ENCODE measurements at regions not wholly inside any gene's neighbourhood (a gene's known extent, or its start where the extent isn't known, plus 50 kb on each side); places are given as distances from the start of the nearest gene placed in this dataset.

DNA sequence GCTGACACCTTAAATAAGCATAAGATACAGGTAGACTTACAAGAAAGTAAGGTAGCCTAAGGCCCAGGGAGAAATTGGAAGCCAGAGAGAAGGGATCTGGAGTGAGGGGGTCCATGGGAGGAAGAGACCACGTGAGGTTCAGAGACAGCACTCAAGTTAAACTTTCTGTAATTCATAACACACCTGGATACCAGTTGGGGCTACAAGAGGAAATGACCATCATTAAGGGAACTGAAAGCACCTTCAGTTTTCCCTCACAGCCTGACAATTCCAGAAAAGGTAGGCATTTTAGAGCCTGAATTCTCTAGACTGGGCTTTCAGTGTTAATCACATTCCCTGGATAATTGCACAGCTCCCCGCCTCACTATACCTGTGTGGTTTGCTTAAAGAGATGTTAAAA, 355.5 kb downstream of the FBXW7 start:
- TF ChIP-seq, protein P1, sequence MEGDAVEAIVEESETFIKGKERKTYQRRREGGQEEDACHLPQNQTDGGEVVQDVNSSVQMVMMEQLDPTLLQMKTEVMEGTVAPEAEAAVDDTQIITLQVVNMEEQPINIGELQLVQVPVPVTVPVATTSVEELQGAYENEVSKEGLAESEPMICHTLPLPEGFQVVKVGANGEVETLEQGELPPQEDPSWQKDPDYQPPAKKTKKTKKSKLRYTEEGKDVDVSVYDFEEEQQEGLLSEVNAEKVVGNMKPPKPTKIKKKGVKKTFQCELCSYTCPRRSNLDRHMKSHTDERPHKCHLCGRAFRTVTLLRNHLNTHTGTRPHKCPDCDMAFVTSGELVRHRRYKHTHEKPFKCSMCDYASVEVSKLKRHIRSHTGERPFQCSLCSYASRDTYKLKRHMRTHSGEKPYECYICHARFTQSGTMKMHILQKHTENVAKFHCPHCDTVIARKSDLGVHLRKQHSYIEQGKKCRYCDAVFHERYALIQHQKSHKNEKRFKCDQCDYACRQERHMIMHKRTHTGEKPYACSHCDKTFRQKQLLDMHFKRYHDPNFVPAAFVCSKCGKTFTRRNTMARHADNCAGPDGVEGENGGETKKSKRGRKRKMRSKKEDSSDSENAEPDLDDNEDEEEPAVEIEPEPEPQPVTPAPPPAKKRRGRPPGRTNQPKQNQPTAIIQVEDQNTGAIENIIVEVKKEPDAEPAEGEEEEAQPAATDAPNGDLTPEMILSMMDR (conservative IDR thresholded peaks at IDR 0.05) = no peak
- TF ChIP-seq ZFX (IDR thresholded peaks at IDR 0.05) = no peak
